ENCODE measurements at regions not wholly inside any gene's neighbourhood (a gene's known extent, or its start where the extent isn't known, plus 50 kb on each side); places are given as distances from the start of the nearest gene placed in this dataset.
"Not testable (repeated sequence)": the region's sequence is repeated elsewhere in the genome, so short reads cannot be mapped to it uniquely, and the experiment has no call there.

DNA sequence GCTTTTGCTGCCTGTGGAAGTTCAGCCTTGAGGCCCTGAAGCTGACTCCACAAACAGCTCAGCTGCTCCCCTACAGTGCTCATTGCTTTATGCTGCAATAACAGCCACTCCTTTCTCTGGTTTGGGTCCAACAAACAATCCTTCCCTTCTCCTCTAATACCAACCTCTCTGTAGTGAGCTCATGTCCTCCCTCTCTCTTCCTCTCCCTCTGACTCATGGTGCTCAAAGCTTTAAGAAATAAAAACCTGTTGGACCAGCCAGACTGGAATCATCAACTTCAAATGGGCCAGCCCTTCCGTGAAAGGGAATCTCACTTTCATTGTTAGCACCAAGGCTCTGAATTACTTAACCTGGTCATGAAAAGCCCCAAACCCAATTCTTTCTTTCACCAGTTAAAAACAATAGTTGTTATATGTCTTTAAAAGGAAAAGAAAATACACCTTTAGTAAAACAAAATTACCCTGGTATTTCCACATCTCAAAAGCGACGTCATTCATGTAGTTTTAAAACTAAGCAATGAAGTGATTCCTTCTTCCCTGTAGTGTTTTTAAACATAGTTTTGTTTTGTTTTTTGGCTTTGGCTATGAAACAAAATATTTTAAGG is 126.4 kb downstream of the DUSP6 start:
- DNase-seq, result no peak

DNA sequence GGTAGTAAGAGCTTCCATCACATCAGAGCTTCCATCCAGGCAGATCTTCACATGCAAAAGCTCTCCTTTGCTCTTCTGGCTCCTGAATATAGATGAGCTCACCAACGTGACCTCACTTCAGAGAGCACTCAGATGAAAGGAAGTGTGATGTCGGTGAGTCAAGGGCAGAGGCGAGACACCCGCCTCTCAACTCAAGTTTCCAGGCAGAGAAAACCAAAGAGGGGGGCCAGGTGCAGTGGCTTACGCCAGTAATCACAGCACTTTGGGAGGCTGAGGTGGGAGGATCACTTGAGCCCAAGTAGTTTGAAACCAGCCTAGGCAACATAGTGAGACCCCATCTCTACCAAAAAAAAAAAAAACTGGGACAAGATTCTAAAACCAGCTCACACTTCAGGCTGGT is 126.9 kb downstream of the DUSP6 start:
- DNase-seq, result peak in 1 of 2 experiments; percentile 45

DNA sequence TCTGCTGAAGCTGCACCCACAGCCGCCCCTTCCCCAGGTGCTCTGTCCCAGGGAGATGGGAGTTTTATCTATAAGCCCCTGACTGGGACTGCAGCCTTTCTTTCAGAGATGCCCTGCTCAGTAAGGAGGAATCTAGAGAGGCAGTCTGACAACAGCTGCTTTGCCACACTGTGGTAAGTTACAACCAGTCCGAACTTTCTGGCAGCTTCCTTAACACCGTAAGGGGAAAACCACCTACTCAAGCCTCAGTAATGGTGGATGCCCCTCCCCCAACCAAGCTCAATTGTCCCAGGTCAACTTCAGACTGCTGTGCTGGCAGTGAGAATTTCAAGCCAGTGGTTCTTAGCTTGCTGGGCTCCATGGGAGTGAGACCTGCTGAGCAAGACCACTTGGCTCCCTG is 129.7 kb downstream of the DUSP6 start:
- not testable (repeated sequence) for DNase-seq

DNA sequence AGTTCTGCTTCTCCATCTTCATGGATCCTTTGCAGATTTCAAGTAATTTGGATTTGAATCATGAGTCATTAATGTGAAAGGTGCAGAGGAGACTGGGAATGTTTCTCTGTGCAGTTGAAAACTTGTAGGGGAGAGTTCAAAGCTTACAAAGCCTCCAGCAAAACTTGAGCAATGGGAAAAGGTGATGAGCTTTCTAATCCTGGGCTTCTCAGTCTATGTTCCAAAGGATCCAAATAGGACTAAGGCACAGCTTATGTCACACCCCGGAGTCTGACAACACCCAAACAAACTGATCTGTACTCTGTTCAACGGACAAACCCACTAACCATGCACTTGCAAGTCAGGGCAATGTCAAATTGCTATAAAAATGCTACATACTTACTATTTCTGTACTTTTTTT is 134.8 kb downstream of the DUSP6 start:
- DNase-seq, result no peak

DNA sequence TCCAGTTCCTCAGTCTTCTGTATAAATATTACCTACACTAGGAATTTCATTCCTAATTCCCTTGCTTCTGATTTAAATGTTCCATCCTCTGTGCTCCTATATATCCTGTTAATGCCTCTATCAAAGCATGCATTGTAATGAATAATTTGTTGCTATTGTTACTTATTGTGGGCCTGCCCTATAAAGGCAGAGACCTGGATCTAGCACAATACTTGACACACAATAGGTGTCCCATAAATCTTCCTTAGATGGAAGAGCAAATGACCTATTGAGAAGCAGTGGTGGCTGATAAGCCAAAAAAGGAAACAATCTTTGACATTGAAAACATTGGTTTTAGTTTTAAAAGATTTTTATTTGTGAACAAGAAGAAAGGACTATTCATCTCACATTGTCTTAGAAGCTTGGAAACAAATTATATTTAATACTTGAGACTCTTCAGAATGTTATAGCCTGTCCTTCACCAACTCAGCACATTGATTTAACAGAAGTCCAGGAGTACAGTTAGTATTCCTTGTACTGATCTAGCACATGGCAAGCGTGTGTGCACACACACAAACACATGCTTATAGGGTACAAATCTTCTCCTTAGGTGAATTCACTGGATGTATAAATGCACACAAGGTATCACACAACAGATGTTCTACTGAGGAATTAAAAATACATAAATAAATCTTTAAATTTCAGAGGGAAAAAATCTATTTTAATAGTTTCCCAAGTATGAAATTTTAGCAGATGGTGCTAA is 135.9 kb downstream of the DUSP6 start:
- DNase-seq, result no peak

DNA sequence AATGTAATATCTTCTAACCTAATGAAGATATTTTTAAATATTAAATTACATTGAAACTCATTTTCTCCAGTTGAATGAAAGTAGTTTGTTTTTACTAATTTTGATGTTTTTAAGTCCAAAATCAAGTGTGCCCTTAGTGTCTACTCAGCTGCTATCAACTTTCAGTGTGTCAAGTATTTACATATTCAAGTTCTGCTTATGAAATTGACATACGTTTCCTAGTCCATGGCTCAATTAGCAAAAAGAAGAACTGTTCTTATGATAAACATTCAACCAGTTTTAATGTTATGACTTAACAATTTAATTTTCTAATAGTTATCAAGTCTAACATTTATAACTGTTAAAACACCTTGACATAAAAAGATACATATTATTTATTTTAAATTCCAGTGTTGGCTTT is 137.1 kb downstream of the DUSP6 start:
- DNase-seq, result no peak

DNA sequence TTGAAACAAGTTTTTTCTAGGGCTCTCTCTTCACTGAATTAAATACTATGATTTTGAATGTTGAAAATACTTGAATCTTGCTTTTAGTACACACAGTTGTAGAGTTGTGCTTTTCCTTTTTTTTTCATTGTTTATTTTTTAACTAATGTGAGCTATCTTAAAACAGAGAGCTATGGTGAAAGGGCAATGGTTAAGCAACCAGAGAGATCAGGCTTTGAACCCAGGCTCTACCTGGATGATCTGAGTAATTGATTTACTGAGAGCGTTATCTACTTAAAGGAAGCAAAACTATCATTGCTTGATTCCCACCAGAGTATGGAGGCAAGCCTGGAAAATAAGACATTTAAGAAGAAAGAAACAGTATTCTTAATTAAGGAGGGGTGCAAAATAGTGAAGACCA is 138.6 kb downstream of the DUSP6 start:
- DNase-seq, result no peak

DNA sequence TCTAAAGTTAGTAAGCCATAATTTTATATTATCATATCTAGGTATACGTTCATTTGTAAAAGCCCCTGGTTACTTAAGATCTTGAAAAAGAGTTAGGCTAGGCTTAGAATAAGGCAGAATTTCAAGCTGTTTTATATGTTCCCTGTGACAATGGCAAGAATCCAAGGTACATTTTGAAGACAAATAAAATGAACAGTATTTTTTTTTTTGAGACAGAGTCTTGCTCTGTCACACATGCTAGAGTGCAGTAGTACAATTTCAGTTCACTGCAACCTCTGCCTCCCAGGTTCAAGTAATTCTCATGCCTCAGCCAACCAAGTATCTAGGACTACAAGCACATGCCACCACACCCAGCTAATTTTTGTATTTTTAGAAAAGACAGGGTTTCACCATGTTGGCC is 139.2 kb downstream of the DUSP6 start:
- DNase-seq, result no peak

DNA sequence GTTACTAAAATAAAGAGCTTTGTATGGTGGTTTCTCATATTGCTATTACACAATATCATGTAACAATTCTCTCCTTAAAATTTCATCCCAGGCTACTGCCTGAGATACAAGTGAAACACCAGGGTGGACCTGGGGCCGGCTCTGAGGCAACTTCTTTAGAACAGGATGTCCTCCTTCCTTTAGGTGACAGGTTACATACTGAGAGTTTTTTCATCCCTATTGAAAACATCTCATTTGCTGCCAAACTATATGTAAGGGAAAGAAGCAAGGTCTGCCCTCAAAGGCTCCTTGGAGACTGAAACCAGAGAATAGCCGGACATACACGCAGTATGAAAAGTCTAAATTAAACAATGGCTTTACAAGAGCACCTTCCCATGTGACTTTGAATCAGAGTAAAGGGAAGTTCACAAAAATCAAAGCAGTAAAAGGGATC is 139.9 kb downstream of the DUSP6 start:
- no peak for DNase-seq

- DNase-seq, result no peak
Observed at GRCh38 chr12:89211456-89211855, 140.8 kb downstream of the DUSP6 start.

GRCh38 chr12:89210277-89210676 is 142.0 kb downstream of the DUSP6 start:
- DNase-seq, result no peak

- no peak for DNase-seq
Observed at GRCh38 chr12:89208661-89209096, 143.6 kb downstream of the DUSP6 start.

- no peak for DNase-seq
Observed at GRCh38 chr12:89206390-89206789, 145.9 kb downstream of the DUSP6 start.

- no peak for DNase-seq
Observed at GRCh38 chr12:89205517-89205916, 146.8 kb downstream of the DUSP6 start.

DNA sequence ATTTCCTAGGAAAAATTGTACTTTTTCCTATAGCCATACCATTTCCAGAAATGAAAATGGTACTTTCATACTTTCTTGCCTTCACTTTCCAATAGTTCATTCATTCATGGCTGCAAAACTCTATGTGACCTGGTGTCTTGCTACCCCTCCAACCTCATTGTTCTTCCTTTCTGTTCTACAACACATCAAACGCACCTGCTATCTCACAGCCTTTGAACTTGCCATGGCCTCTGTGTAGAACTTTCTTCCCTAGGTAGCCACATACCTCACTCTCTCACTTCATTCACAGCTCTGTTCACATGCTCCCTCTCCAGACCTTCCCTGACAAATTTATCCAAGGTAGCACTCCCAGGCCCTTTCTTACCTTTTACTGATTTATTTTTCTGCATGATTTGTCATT is 149.2 kb downstream of the DUSP6 start:
- DNase-seq, result no peak

GRCh38 chr12:89200217-89200616 is 152.1 kb downstream of the DUSP6 start:
- DNase-seq, result no peak

GRCh38 chr12:89195470-89195869 is 156.8 kb downstream of the DUSP6 start:
- no peak for DNase-seq

DNA sequence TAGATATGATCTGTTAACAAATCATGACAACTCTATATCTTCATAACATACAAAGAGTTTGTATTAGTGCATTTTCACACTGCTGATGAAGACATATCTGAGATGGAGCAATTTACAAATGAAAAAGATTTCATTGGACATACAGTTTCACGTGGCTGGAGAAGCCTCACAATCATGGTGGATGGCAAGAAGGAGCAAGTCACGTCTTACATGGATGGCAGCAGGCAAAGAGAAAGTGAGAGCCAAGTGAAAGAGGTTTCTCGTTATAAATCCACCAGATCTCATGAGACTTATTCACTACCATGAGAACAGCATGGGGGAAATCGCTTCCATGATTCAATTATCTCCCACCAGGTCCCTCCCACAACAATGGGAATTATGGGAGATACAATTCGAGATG is 157.6 kb downstream of the DUSP6 start:
- no peak for DNase-seq

- no peak for DNase-seq
Observed at GRCh38 chr12:89192429-89192828, 159.9 kb downstream of the DUSP6 start.

DNA sequence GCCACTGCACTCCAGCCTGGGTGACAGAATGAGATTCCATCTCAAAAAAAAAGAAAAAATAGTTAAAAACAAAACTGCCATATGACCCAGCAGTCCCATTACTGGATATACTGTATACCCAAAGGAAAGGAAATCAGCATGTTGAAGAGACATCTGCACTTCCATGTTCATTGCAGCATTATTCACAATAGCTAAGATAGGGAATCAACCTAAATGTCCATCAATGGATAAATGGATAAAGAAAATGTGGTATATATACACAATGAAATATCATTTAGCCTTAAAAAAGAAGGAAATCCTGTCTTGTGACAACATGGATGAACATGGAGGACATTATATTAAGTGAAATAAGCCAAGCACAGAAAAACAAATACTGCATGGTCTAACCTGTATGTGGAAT is 160.7 kb downstream of the DUSP6 start:
- not testable (repeated sequence) for DNase-seq

DNA sequence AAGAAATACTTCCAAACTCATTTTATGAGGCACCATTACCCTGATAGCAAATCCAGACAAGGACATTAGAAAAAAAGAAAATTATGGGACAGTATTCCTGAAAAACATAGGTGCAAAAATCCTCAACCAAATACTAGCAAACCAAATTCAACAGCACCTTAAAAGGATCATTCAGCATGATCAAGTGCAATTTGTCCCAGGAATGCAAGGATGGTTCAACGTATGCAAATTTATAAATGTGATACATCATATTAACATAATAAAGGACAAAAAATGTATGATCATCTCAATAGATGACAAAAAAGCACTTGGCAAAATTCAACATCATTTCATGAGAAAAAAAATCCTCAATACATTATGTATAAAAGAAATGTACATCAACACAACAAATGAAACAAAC is 162.9 kb downstream of the DUSP6 start:
- DNase-seq, result no peak

DNA sequence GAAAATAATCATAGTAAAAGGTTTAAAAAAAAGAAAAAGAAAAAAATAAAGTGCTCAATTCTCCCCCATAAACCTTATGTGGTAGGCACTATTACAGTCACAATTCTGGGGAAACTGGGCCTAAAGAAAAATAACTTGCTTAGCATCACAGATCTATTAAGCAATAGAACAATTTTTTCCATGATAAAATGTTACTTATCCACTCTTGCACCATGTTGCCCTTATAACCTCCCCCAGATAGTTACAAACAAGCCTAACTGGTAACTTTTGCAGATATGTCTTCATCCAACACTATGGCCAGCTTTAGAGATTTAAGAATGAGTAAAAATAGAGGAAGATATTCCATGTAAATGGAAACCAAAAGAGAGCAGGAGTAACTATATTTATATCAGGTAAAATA is 164.8 kb downstream of the DUSP6 start:
- DNase-seq, result no peak

DNA sequence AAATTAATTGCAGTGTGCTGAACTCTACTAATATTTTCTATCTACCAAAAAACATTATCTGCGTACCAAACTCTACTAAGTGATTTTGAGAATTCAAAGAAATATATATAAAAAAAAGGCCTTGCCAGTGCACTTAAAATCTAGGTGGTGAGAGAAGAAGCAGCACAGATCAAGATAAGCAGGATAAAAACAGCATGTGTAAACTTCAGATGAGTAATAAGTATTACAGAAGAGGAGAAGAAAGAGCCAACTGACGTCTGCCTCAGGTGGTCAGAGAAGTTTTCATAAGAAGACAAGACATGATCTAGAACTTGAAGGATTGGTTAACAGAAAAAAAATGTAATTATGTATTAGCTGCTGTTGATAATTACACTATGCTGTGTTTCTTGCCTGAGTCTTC is 166.4 kb downstream of the DUSP6 start:
- DNase-seq, result no peak

DNA sequence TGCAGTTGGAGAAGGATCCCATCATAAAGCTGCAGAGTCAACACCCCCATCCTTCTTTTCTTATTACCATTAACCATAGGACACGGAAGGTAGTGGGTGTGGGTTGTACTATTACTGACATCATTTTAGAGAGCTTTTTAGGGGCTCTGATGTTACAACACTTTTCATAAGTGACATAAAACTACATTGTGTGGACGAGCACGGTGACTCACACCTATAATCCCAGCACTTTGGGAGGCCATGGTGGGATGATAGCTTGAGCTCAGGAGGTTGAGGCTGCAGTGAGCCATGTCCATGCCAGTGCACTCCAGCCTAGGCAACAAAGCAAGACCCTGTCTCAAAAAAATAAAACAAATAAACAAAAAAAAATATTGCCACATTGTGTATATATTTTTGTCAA is 167.1 kb downstream of the DUSP6 start:
- no peak for DNase-seq

- no peak for DNase-seq
Observed at GRCh38 chr12:89183985-89184435, 168.3 kb downstream of the DUSP6 start.

Data from NCI-H187 (cell line).